Activated CD8-positive, alpha-beta memory T cell treated with anti-CD3 and anti-CD28 coated beads for 4 hours (primary cell): ENCODE measurements at regions not wholly inside any gene's neighbourhood (a gene's known extent, or its start where the extent isn't known, plus 50 kb on each side); places are given as distances from the start of the nearest gene placed in this dataset.
"Not testable (repeated sequence)": the region's sequence is repeated elsewhere in the genome, so short reads cannot be mapped to it uniquely, and the experiment has no call there.

Source experiments
- DNase-seq, 2 donors: peaks; one replicate each; pipeline ENCODE4 v3.0.0-alpha.2; 2020; ENCODE audit warnings: low read depth in 2 of 2

DNA sequence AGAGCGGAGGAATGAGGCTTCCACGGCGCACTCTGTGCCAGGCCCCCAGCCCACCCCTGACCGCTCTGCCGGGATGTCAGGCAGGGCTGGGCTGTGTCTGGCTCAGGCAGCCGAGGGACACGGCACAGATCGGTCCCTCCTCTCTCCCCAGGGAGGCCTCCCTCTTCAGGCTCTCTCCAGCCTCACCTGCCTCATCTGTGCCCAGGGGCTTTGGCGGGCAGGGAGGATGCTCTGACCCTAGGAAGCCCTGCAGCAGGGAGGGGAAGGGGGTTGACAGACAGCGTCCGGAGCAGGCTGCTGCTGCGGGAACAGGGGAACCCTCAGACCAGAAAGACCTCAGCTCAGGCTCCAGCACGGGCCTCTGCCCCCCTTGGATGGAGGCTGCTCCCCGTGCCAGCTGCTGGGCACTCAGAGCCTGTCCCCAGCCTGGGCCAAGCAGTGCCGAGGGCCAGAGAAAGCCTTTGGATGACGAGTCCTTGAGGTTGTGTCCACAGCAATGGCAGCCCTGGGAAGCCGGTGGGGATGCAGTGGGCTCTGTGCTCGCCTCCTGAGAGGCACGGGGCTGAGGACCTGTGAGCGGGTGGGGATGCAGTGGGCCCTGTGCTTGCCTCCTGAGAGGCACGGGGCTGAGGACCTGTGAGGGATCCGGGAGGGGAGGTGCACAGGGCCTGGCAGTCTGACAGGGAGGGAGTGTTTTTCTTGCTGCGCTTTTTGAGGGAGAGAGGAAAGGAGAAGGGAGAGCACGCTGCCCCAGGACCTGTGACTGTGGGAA, 66.9 kb downstream of the FOXL3 start:
- DNase-seq, result no peak

DNA sequence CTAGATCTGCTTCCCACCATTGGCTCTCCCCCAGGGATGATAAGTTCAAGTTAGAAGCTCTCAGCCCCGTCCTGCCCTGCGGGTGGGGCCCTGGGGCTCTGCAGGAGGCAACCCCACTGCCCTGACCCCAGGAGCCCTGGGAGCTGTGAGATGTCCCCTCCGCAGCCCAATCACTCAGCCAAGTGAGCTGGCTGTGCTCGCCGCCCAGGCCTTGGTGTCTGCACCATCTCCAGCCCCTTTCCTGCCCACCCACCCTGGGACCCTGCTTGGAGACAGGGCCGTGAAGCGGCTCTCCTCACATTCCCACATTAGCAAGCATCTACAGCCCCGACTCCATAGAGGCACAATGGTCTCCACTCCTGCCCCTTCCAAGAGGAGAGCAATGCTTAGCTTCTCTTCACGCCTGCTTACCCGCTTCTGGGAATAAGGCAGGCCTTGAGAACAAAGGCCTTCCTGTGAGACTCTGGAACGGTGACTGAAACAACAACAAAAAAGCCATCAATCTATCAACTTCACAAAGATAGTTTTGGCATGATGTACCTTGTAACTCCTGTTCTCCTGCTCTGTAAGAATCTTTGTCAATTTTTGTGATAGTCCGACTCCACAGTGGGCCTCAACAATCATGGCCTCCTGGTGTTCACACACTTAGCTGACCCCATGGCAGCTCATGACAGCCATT, 67.7 kb downstream of the FOXL3 start:
- no peak for DNase-seq

DNA sequence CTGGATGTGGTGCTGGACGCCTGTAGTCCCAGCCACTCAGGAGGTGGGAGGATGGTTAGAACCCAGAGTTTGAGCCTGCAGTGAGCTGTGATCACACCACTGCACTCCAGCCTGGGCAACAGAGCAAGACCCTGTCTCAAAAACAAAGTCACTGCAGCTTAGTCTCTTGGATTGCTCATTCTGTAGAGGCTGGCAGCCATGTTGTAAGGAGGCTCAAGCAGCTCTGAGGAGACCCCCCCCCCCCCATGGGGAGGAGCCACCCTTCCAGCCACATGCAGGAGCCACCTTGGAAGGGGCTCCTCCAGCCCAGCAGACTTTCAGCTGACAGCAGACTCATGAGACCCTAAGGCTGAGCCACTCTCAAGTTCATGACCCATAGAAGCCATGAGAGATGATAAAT, 68.4 kb downstream of the FOXL3 start:
- DNase-seq, result no peak

DNA sequence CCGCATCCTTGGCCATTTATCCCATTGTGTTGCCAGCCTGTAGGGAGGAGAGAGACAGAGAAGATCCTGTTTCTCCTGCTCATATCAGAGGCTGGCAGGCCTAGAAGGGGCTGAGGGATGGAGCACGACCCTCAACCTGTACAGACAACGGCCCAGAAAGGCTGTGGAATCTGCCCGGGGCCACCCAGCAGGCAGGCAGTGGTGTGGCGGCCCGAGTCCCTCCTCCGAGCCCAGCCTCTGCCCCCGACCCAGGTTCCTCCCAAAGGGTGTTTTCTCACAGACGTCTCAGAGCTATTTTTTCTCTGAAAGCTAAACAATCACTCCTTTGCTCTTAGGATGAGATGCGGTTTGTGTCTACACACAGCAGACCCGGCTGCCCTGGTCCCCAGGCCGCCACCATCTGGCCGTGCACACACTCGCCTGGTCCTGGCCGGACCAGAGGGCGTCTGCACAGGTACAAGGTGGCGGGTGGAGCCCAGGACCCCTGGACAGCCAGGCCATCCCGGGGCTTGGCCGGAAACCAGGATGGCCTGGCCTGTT, 69.3 kb downstream of the FOXL3 start:
- DNase-seq, result no peak

DNA sequence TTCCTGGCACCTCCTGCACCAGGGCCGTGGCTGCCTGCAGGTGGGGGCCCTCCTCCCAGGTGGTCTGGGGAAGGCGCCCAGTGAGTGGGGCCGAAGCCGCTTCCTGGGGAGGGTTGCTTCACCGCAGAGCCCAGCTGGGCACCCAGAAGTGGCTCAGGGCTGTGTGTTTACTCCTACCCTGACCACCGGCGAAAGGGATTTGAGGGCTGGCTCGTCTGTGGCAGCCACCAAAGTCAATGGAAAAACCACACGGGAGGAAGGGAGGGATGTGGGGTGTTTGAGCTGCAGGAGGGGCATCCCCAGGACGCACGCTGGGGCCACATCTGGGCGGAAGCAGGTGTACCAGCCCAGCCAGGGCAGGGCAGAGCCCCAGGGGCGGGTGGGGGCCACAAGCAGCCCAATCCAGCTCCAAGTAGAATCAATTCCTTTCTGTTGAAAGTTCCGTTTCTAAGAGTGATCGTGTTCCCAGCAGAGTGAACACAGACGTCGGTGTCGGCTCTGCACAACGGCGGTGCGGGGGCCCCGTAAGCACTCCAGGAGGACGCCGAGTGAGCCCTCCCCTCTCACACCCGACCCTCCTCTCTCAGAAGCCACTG, 69.9 kb downstream of the FOXL3 start:
- DNase-seq, result no peak

DNA sequence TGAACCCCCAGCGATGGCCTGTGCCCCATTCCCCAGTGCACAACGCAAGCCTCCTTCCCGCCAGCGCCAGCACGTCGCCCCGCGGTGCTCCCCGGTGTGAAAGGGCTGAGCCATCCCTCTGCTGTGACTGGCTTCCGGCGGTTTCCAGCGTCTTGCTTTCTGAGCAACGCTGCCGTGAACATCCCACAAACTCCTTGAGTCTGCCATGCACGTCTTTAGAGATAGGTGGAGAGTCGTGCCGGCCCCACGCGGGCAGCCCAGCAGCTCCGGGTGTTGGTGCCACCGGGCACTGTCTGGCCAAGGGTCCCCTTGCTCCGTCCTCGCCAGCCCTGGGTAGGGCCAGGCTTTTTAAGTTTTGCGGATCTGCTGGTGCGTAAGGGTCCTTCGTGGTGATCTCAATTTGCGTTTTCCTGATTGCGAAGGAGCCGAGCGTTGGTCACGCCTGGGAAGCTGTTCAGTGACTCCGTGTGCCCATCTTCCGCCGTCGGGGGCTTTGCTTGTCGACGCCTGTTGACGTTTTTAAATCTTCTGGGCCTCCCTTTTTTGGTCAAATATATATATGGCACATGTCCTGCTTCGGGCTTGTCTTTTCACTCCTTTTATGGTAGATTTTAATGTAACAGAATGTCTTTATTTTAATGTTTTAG, 70.6 kb downstream of the FOXL3 start:
- no peak for DNase-seq

DNA sequence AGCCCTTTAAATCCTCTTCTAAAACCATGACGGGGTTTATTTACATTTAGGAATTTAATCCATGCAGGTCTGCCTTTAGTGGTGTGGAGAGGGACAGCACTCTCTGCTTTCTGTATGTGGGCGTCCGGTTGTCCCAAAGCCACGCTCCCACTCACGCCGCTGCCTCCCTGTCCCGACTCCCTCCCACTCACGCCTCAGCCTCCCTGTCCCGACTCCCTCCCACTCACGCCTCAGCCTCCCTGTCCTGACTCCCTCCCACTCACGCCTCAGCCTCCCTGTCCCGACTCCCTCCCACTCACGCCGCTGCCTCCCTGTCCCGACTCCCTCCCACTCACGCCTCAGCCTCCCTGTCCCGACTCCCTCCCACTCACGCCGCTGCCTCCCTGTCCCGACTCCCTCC, 71.2 kb downstream of the FOXL3 start:
- DNase-seq, result not testable (repeated sequence)

DNA sequence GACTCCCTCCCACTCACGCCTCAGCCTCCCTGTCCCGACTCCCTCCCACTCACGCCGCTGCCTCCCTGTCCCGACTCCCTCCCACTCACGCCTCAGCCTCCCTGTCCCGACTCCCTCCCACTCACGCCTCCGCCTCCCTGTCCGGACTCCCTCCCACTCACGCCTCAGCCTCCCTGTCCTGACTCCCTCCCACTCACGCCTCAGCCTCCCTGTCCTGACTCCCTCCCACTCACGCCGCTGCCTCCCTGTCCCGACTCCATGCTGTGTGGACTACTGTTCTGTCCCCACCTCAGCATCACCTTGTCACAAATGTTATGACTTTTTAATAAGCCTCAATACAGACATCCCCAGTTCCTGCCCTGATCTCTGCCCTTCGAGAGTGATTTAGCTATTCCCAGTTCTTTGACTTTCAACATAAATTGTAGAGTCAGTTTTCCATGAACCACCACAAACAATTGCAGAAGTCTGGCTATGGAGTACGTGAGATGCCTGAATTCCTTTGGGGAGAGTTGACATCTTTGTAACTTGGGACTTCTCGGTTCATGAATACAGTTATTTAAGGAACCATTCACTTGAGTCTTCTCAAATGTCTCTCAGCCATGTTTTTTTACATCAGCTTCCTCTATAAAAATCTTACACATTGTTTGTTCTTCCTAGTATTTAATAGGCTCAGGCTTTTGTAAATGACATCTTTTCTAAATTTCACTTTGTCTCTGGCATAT, 71.9 kb downstream of the FOXL3 start:
- no peak for DNase-seq

DNA sequence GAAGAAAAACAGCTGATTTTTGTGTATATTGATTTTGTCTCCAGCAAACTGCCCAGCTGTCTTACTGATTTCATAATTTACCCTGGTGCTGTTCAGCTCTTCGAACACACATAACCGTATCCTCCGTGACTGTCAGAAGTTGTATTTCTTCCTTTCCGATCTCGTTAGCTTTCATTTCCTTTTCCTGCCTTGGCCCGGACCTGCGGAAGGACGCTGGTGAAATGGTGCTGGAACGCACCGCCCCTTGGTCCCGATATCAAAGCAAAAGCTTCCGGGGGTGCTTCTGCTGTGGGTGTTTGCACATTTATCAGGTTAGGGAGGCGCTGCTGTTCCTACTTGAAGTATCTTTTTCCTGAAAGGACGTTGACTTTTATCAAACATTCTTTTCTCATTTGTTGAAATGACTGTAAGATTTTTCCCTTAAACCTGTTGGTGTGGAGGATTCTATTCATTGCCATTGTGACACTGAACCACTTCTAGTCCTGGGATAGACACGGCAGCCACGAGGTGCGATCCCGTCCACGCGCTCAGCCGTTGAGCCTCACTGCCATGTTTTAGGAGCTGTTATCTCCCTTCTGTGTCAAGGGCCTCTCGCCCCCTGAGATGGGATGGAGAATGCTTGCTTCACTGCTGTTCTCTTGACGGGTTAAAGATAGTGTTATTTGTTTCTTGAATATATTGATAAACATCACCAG, 72.6 kb downstream of the FOXL3 start:
- DNase-seq, result peak in 1 of 2 donors; percentile 33

DNA sequence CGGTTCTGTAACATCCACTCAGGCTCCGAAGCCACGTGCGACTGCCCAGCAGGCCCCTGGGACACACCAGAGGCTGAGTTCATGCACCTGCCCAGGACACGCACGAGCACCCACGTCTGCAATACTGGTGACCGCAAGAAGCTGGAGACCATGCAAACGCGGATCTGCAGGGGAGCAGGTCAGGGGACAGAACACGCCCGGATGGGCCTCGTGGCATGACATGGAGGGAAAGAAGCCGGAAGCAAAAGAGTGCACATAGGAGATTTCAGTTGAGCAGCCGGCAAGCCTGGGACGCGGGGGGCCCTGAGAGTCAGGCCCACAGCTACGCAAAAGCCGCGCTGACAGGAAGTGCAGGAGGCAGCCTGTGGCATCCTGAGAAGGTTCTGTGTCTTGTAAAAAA, 73.7 kb downstream of the FOXL3 start:
- no peak for DNase-seq

DNA sequence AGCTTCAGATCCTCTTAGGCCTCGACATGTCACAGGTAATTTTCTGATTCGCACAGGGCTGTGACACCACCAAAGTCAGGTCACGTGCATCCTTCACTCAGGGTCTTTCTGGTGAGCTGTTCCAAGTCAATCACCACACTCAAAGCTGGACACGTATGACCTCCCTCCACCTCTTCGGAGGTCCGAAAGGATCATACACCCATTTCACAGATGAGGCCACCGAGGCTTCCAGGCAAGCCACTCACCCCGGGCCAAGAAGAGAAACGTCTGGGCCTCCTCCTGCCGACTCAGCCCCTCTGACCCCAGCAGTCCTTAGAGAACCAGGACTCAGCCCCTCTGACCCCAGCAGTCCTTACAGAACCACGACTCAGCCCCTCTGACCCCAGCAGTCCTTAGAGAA, 74.6 kb downstream of the FOXL3 start:
- no peak for DNase-seq

DNA sequence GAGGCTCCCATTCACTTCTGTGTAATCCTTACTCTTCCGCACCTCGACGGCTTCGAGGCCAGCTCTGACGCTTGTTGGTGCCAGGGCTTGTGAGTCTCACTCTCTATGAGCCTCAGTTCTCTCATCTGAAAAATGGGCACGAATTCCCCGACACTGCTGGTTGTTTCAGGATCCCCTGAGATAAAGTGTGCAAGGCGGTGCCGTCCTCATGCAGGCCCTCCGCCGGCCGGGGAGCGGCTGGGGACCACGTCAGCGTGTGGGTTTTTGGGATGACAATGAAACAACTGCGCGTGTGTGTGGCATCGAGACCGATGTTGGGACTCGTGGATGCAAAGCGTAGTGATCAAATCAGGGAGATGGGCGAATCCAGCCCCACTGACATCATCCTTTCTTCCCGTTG, 75.6 kb downstream of the FOXL3 start:
- no peak for DNase-seq

DNA sequence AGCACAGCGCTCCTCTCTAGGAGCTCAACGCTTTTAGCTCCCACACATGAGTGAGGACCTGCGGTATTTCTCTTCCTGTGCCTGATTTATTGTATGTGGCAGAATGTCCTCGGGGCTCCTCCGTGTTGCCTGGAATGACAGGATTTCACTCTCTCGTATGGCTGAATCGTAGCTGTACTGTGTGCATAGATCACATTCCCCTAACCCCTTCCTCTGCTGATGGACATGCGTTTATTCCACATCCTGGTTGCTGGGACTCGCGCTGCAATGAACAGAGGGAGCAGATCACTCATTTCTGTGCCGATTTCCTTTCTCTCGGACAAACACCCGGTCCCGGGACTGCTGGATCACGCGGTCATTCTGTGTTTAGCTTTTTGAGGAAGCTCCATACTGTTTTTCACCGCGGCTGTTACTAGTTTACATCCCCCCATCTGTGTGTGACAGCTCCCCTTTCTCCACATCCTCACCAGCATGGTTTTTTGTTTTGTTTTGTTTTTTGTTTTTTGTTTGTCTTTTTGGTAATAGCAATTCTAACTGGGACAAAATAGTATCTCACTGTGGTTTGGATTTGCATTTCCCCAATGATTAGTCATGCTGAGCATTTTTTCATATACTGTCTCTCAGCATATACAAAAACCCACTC, 76.3 kb downstream of the FOXL3 start:
- no peak for DNase-seq

DNA sequence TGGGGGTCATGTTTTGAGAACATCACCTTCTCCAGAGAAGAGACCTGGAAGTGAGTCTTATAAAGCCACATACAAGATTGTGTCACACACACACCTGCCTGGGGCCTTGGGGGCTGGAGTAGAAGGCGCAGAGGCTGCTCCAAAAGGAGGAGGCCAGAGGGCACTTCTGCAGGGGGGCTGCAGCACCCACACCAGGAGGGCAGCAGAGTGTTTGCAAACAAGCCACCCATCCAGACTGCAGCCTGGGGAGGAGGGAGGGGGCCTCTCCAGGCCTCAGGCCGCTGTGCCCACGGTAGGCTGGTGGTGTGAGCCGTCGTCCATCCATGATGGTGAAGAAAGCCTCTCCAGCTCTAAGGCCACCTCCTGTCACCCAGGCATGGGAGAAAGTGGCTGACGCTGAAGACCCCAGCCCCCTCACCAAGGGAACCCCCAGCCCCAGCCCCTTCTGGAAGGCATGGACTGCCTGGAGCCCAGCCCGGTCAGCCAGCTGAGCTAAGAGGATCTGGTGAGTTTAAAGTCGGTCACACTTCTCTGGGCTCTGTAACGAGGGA, 77.5 kb downstream of the FOXL3 start:
- no peak for DNase-seq

DNA sequence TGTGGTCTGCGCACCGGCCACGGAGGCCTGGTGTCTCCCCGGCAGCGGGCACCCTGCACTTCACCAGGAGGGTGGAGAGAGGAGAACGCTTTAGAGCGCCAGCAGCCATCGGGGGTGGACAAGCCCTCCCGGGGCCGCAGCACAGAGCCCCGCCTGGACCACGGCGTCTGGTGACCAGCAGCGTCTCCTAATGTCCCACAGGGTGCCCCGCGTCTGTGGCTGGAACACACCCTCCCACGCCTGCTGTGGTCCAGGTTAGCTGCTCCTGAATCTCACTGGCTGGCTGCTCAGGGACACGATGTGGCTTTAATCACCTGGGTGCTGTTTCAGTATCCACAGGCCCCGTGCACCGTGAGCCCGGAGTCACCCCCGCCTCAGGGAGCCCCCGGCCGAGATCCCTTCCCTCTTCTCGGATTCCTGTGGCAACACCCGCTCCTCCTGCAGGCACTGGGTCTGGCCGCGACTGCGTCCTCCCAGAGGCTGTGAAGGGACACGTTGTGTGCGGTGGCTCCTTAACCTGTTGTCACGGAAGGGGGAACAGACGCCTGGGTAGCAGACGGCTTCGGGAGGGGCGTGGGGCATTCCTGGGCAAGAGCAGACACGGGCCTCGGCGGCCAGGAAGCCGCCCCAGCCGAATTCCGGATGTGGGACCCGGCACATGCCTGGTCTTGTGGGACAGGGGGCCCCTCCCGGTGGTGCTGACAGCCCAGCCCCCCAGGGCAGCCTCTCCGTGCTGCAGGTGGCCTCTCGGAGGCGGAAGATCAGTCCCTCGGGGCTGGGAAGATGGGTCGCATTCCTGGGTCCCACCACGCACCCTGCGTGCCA, 78.9 kb downstream of the FOXL3 start:
- DNase-seq, result no peak

DNA sequence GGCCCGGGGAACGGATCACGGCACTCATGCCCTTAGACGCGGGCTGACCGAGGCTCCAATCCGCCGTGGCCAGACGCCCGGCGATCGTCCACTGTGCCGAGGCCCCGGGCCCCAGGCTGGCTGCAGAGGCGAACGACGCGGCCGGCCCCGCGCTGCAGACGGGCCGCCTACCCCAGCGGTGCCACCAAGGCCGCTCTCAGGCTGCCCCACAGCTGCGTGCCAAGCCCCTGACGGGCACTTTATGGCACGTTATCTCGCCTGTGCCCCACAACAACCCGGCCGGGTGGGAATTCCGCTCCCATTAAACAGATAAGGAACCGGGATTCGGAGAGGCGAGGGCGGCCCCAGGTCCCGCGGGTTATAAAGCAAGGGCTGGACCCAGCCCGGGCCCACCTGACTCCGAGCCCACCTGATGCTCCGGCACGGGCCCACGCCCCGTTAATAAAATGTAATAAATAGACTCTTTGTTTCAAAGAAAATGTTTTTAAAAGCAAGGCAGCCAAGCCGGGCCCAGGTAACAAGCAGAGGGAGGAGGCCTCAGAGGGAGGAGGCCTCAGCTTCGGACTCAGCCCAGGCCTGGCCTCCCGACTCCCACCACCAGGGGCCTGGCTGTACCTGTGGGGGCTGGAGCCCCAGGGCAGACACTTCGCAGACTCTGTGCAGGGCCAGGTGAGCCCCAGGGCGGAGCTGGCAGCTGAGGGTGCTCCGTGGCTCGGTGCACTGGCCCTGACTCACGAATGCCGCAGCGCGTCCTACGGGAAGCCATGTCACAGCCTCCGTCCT, 79.7 kb downstream of the FOXL3 start:
- no peak for DNase-seq

DNA sequence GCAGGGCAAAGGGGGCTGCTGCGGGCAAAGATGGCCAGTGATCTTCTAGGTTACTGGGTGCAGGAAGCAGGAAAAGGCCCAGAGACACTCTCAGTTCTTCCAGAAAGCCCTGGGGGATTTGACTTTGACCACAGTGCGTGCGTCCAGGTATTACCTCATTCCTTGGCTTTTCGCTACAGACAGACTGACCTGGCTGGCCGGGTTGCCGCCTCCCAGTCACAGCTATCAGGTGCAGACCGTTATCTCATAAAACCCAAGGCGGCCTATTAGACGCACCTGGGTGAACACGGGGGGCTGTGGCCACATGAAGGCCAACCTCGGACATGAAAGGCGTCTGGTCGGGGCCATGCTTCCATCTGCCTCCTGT, 80.3 kb downstream of the FOXL3 start:
- DNase-seq, result no peak

DNA sequence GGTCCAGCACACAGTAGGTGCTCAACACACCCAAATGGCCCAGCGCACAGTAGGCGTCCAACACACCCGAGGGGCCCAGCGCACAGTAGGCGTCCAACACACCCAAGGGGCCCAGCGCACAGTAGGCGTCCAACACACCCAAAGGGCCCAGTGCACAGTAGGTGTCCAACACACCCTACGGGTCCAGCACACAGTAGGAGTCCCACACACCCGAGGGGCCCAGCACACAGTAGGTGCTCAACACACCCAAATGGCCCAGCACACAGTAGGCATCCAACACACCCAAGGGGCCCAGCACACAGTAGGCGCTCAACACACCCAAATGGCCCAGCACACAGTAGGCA, 80.8 kb downstream of the FOXL3 start:
- DNase-seq, result no peak
